HEK293T (cell line): ENCODE measurements at regions not wholly inside any gene's neighbourhood (a gene's known extent, or its start where the extent isn't known, plus 50 kb on each side); places are given as distances from the start of the nearest gene placed in this dataset.

Experiments
- CTCF ChIA-PET: fragments of 350-600 bp; formaldehyde crosslinking; extraction: SDS; loops from one replicate; lab custom pipeline; 2021; ENCODE audit warnings: antibody characterized with exemption, inconsistent platforms; lab: Yijun Ruan, JAX
- POLR2A ChIA-PET: fragments of 350-600 bp; formaldehyde crosslinking; extraction: SDS; loops from one replicate; lab custom pipeline; 2020; ENCODE audit warnings: antibody characterized with exemption, inconsistent platforms; lab: Yijun Ruan, JAX
- DNase-seq: peaks from one replicate; pipeline ENCODE4 v3.0.0; 2012; ENCODE audit warnings: mixed read lengths; ENCODE audit errors: extremely low spot score
- ARNT ChIP-seq: fragments of 450-650 bp; IDR thresholded peaks from 2 replicates; pipeline ENCODE4 v1.6.1; 2017; ENCODE audit warnings: mild to moderate bottlenecking
- BHLHE40 ChIP-seq: fragments of 450-650 bp; IDR thresholded peaks from 2 replicates; pipeline ENCODE4 v1.6.1; 2016; ENCODE audit warnings: mild to moderate bottlenecking, moderate library complexity, borderline replicate concordance
- CTBP1 ChIP-seq: fragments of 450-650 bp; IDR thresholded peaks from 2 replicates; pipeline ENCODE4 v1.6.1; 2016; ENCODE audit warnings: borderline replicate concordance
- ELF4 ChIP-seq: fragments of 450-650 bp; IDR thresholded peaks from 2 replicates; pipeline ENCODE4 v1.6.1; 2017; ENCODE audit warnings: antibody characterized with exemption
- FOXA1 ChIP-seq: fragments of 450-650 bp; IDR thresholded peaks from 2 replicates; pipeline ENCODE4 v1.6.1; 2016; ENCODE audit warnings: mild to moderate bottlenecking
- FOXK2 ChIP-seq: fragments of 450-650 bp; IDR thresholded peaks from 2 replicates; pipeline ENCODE4 v1.6.1; 2016; ENCODE audit warnings: mild to moderate bottlenecking
- FOXM1 ChIP-seq: fragments of 450-650 bp; IDR thresholded peaks from 2 replicates; pipeline ENCODE4 v1.6.1; 2017; ENCODE audit warnings: mild to moderate bottlenecking, borderline replicate concordance
- HDGF ChIP-seq: fragments of 450-650 bp; IDR thresholded peaks from 2 replicates; pipeline ENCODE4 v1.6.1; 2017; ENCODE audit warnings: antibody characterized with exemption, borderline replicate concordance
- L3MBTL2 ChIP-seq: fragments of 450-650 bp; conservative IDR thresholded peaks from 2 replicates; pipeline ENCODE4 v1.6.1; 2016; ENCODE audit warnings: mild to moderate bottlenecking
- LEF1 ChIP-seq: fragments of 450-650 bp; IDR thresholded peaks from 2 replicates; pipeline ENCODE4 v1.6.1; 2017; ENCODE audit warnings: mild to moderate bottlenecking, borderline replicate concordance
- NFRKB ChIP-seq: fragments of 450-650 bp; IDR thresholded peaks from 2 replicates; pipeline ENCODE4 v1.6.1; 2016; ENCODE audit warnings: mild to moderate bottlenecking, moderate library complexity
- SP1 ChIP-seq: fragments of 450-650 bp; IDR thresholded peaks from 2 replicates; pipeline ENCODE4 v1.6.1; 2017
- SUZ12 ChIP-seq: fragments of 450-650 bp; IDR thresholded peaks from 2 replicates; pipeline ENCODE4 v1.6.1; 2016; ENCODE audit warnings: mild to moderate bottlenecking
- TARDBP ChIP-seq: fragments of 450-650 bp; IDR thresholded peaks from 2 replicates; pipeline ENCODE4 v1.6.1; 2016
- ZNF384 ChIP-seq: fragments of 450-650 bp; IDR thresholded peaks from 2 replicates; pipeline ENCODE4 v1.6.1; 2016
- TF ChIP-seq, protein P1 (sequence below): fragments of 450-650 bp; IDR thresholded peaks from 2 replicates; pipeline ENCODE4 v1.6.1; 2016

DNA sequence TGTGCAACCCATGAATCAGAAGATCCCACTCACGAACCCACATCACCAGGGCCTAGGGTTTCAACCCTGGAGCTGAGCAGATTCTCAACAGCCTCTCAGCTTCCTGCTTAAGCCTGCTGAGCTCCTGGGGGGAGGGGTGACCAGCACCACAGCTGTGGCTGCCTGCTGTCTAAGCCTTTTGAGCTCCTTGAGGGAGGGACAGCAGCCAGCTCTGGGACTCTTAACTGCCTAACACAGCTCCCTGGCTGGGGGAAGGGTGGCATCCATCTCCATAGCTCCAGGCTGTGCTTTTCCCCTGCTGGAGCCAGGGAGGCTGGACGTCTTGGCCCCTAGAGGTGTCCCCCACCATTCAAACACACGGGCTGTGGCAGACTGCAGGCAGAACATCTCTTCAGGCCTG, 250.3 kb downstream of the DMAC1 start:
- CTCF ChIA-PET = no interaction called here
- no peak for DNase-seq
- POLR2A ChIA-PET = no interaction called here
- no peak for TF ChIP-seq BHLHE40
- TF ChIP-seq ELF4 = no peak
- no peak for TF ChIP-seq L3MBTL2
- TF ChIP-seq NFRKB = no peak
- no peak for TF ChIP-seq FOXK2
- TF ChIP-seq SUZ12 = no peak
- no peak for TF ChIP-seq FOXM1
- TF ChIP-seq HDGF = no peak
- TF ChIP-seq ZNF384 = no peak
- no peak for TF ChIP-seq LEF1
- TF ChIP-seq, protein P1, sequence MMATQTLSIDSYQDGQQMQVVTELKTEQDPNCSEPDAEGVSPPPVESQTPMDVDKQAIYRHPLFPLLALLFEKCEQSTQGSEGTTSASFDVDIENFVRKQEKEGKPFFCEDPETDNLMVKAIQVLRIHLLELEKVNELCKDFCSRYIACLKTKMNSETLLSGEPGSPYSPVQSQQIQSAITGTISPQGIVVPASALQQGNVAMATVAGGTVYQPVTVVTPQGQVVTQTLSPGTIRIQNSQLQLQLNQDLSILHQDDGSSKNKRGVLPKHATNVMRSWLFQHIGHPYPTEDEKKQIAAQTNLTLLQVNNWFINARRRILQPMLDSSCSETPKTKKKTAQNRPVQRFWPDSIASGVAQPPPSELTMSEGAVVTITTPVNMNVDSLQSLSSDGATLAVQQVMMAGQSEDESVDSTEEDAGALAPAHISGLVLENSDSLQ = no peak
- TF ChIP-seq SP1 = no peak

DNA sequence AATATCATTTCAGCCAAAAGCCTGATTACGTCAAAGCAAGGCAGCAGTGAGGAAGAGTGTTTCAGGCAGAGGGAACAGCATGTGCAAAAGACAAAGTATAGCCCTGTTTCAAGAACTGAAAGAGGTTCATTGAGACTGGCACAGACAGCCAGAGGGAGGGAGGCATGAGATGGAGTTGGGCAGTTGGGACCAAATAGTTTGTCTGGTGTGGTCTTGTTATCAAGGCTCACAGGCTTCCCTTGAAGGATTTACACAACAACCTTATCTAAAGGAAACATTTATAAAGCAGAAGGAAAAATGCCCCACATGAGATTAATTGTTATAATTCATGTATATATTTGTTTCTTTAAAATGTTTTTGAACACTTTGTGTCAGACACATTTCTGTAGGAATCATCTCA, 253.3 kb downstream of the DMAC1 start:
- ChIA-PET POLR2A (no interaction called here), CTCF (no interaction called here)
- no peak for TF ChIP-seq SP1
- no peak for TF ChIP-seq ARNT
- TF ChIP-seq, protein P1 = no peak
- no peak for TF ChIP-seq NFRKB
- no peak for TF ChIP-seq BHLHE40
- no peak for TF ChIP-seq L3MBTL2
- TF ChIP-seq FOXA1 = no peak
- no peak for TF ChIP-seq CTBP1
- no peak for TF ChIP-seq FOXM1
- no peak for TF ChIP-seq SUZ12
- TF ChIP-seq ZNF384 = no peak
- TF ChIP-seq FOXK2 = no peak
- no peak for TF ChIP-seq ELF4
- TF ChIP-seq LEF1 = no peak
- TF ChIP-seq TARDBP = no peak
- no peak for TF ChIP-seq HDGF
- no peak for DNase-seq

DNA sequence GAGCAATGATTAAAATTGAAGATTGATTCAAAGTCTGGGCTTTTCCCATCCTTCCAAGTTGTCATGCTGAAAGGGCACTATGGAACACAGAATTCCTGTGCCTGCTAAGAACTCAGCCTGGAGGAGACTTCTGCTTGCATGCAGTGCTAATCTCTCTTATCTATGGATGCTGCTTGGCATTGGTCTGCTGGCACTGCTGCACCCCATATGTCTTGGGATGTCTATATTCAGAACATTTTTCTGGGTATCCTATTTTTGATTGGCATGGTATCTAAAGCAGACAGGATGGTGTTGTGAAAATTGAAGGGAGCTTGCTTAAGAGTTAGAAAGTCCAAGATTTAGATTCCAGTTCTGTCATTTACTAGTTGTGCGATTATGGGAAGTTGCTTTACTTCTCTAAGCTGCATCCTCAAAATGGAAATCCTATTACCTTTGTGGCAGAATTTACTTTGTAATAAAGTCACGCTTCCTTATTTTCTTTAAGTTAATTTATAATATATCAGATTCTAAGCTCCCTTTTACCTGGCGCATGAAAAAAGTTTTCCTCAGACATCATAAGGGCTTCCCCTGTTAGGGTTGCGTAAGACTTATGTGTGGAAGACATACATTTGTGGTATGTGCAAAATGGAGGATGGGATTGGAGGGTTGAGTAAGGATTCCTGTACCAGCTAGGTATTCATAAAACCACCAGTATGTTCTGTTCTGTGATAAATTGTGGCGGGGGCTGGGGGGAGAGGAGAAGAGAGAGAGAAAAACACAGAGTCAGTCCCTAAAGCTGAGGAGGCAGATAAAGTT, 254.0 kb downstream of the DMAC1 start:
- ChIA-PET POLR2A (no interaction called here), CTCF (no interaction called here)
- no peak for DNase-seq
- TF ChIP-seq HDGF (no peak), SUZ12 (no peak), ELF4 (no peak), FOXK2 (no peak), L3MBTL2 (no peak), SP1 (no peak), ZNF384 (no peak), BHLHE40 (no peak), NFRKB (no peak), CTBP1 (no peak), TARDBP (no peak)
- TF ChIP-seq, protein P1 = no peak

DNA sequence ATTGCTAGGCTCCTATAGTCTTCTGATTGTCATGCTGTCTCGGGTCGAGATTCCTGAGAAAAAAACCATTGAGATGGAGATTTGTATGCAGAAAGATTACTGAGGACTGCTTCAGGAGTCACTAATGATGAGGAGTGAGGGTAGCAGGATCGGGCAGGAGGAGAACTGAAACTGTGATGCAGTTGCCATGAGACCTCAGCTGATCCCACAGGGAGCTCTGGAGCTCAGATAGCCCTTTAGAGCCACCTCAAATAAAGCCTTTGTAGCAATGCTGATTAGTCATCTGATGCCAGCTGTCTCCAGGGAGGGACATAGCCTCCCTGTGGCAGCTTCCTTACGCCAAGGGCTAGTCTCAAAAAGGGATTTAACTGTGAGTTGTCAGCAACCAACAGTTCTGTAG, 256.9 kb downstream of the DMAC1 start:
- POLR2A ChIA-PET = no interaction called here
- CTCF ChIA-PET = no interaction called here
- no peak for DNase-seq
- TF ChIP-seq ELF4 (no peak), ARNT (no peak), SP1 (no peak), BHLHE40 (no peak), FOXA1 (no peak), CTBP1 (no peak), FOXM1 (no peak), L3MBTL2 (no peak), HDGF (no peak), SUZ12 (no peak), FOXK2 (no peak), LEF1 (no peak), NFRKB (no peak), ZNF384 (no peak), TARDBP (no peak)
- TF ChIP-seq, protein P1 = no peak

DNA sequence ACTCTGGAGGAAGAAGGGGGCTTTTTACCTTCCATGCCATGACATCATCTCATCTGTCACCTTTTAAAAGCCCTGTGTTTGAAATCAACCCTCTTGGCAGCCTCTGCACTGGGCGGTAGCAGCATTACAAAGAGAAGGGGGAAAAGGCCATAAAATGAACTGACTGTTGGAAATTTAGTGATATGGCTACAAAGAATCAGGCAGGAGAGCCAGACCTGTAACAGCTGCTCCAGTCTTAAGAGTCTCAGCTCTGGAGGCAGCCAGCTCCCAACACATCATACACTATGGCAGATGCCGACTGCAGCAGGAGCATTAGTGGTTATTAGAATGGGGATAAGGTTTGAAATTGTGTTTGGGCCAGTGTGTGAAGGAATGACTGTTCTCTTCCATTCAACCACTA, 257.5 kb downstream of the DMAC1 start:
- no peak for DNase-seq
- CTCF ChIA-PET = no interaction called here
- TF ChIP-seq SUZ12 (no peak), TARDBP (no peak), FOXM1 (no peak), ZNF384 (no peak)
- POLR2A ChIA-PET = no interaction called here
